ENCODE measurements at regions not wholly inside any gene's neighbourhood (a gene's known extent, or its start where the extent isn't known, plus 50 kb on each side); places are given as distances from the start of the nearest gene placed in this dataset.

- DNase-seq = no peak
Observed at GRCh38 chr1:195999022-195999421, 609.2 kb downstream of the KCNT2 start.

DNA sequence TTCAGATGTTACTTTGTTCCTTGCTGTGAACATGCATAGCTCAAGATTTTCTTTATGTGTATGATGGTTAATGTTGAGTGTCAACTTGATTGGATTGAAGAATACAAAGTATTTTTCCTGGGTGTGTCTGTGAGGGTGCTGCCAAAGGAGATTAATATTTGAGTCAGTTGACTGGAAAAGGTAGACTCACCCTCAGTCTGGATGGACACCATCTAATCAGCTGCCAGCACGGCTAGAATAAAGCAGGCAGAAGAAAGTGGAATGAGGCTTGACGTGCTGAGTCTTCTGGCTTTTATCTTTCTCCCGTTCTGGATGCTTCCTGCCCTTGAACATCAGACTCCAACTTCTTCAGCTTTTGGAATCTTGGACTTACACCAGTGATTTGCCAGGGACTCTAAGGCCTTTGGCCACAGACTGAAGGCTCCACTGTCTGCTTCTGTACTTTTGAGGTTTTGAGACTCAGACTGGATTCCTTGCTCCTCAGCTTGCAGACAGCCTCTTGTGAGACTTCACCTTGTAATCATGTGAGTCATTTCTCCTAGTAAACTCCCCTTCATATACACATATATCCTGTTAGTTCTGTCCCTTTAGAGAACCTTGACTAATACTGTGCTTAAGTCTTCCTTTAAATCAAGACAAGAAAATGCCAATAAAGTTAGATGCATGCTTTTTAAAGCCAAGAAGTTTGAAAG is 626.6 kb downstream of the KCNT2 start:
- no peak for DNase-seq

DNA sequence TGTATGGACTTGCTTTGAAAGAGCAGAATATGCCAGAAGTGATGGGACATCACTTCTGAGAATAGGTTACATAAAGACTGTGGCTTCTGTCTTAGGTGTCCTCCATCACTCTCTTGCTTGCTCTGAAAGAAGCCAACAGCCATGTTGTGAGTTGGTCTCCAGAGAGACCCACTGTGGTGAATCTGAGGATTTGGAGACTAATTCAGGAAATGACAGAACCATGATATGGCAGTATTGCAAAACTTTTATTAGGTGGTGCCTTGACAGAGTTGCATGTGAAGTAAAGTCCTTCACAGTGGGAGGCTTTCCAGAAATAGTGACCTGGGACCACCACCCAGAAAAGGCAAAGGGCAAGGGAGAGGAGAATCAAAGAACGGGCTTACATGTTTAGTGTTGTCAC is 628.6 kb downstream of the KCNT2 start:
- no peak for DNase-seq

DNA sequence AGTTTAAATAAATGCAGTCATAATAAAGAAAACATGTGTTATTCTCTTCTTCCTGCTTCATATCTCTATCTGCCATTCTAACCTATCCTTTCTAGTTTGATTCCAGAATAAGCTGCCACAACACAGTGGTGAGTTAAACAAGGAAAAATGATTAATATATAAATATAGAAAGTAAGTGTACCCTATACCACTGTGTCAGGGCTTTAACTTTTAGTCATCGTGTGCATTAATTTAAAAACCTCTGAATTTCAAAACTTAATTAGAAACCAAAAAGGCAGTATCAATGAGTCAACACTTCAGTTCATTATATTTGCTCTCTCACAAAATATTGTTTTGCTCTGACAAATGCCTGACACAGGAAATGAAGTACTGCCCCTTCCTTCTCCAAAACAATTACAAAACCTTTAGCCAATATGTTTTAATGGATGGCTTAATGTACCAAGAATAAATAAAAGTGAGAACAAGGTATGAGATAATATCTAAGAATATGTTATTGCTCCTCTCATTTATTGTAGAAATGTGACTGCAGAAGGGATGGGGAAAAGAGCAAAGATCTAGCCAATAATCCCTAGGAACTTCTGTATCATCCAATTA is 634.8 kb downstream of the KCNT2 start:
- no peak for DNase-seq

DNA sequence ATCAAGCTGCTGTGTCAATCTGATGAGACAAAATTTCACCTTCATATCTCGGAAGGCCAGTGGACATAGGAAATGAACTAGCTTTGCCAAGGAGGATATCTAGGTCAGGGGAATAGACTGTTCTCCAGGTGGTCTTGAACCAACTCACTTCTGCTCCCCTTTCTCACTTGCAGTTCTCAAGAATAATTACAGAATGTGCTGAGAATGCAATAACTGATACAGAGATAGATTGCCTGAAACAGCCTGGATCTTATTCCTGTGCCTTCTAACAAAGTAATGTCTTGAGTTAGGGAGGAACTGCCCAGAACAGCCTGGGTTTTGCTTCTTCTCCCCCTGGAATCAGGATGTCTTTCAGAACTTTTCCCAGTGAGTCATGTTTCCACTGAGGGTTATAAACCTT is 636.7 kb downstream of the KCNT2 start:
- DNase-seq = no peak

- no peak for DNase-seq
Observed at GRCh38 chr1:195970209-195970608, 638.0 kb downstream of the KCNT2 start.

GRCh38 chr1:195965475-195965874 is 642.8 kb downstream of the KCNT2 start:
- no peak for DNase-seq

DNA sequence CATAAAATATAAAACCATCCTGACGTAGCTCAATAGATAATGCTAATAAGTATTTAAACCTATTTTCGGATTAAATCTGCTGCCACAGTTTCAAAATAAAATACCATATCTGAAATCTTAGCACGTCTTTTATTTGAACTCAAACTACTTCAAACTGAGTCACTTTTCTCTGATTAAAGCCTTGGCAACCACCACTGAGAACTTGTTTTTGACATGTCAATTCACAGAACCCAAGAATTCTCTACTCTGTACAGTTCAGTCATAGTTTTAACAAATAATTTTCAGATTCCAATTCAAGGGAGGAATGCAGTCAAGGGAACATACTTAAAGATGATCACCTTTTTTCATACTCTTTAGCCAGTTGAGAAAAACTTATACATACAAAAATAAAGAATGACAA is 643.2 kb downstream of the KCNT2 start:
- DNase-seq = no peak

GRCh38 chr1:195964516-195964915 is 643.7 kb downstream of the KCNT2 start:
- no peak for DNase-seq

GRCh38 chr1:195962051-195962450 is 646.2 kb downstream of the KCNT2 start:
- no peak for DNase-seq

DNA sequence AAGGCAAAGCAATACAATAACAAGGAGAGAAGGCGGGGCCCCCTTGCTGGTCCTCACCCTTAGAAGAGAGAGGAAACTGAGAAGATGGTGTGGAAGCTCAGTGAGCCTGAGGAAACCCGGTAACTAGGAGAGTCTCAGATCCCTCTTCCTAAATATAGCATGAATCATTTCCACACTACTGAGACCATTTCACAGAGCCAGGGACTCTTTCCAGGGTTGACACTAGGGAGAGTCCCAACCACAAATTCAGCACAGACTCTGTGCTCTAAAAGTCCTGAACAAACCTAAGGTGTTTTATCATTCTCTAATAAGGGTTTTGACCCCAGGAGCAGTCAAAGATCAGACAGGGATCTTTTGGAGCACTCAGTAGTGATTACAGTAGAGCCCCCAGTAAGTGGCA is 647.7 kb downstream of the KCNT2 start:
- DNase-seq = no peak

GRCh38 chr1:195958131-195958530 is 650.1 kb downstream of the KCNT2 start:
- DNase-seq = no peak

DNA sequence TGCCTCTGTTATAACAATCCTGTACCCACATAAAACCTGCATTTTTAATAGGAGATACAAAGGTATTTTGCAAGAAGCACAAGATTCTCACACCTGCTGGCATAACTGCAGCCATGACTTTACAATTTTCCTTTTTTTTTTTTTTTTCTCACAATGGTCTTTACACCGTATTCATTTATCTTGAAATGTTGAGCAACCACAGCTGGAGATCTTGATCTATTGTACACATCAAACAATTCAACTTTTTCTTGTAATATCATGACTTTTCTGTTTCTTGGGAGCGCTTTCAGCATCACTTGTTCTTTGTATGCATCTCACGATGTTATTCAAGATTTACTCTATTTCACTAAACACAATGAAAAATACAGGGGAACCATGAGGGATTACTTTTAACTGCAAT is 651.4 kb downstream of the KCNT2 start:
- DNase-seq = no peak

DNA sequence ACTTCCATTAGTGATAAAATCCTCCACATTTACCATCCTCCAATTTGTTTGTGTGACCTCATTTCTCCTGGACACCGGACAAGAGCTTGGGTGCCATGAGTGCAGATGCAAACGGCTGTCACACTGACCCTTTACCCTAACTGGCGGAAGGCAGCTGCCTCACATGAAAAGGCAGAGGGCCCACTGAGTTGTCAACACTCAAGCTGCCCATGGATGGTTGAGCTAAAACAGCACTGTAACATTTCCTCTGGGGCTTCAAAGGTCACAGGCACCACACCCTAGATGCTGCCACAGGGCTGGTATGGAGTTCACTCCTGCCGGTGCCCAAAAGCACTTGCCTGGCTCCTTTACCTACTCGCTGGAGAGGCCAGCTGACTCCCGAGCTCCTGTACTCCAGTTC is 653.4 kb downstream of the KCNT2 start:
- DNase-seq = no peak

GRCh38 chr1:195951313-195951712 is 656.9 kb downstream of the KCNT2 start:
- no peak for DNase-seq

- DNase-seq = no peak
Observed at GRCh38 chr1:195948123-195948895, 659.9 kb downstream of the KCNT2 start.

DNA sequence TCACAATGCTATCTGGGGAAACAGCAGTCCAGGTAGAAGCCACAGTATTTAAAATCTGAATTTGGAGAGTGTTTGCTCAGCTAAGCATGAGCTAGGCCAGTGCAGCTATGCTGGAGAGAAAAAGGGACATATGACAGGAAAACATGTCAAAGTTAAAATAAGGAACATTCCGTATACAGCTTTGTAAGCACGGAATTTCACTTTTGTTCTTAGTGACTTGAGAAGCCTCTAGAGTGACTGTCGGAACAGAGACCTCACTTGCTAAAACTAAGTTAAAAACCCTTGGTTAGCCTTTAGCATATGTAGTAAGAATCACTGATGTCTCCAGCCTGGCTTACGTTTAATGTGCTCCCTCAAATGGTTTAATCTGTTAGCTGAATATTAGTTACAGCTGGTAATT is 661.7 kb downstream of the KCNT2 start:
- DNase-seq = no peak

DNA sequence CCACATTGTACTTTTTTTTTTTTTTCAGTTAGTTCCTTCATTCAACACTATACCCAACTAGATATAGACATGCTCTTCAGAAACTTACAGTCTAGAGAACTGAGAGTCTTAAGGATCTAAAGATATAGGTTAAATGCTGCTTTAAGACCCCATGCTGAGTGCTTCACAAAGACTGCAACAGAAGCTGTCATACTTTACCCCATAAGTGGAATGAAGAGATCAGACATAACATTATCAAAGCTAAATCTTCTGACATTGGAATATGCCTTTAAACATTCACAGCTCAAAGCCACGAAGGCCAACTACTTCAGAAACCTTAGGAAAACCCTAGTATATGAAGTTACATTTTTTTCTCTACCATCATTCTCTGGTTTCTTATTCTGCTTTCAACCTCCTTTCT is 666.4 kb downstream of the KCNT2 start:
- no peak for DNase-seq

GRCh38 chr1:195941314-195941713 is 666.9 kb downstream of the KCNT2 start:
- DNase-seq = no peak

DNA sequence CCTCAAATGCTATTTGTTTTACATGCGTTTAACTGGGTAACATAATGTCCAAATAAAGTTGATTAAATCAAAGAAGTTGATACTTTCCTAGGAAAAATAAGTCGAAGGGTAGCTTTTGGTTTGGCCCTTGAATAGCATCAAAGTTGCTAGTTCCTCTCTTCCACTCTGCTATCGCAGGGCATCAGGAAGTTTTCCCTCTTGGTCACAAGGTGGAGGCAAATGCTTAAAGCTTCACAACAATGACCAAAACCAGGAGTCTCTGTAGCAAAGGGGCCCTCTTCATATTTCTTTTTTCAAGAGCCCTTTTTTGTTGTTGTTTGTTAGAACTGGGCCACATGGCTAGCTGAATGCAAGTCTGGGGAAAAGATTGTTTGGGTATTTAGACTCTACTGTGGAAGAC is 668.4 kb downstream of the KCNT2 start:
- DNase-seq = no peak

GRCh38 chr1:195934817-195935553 is 673.3 kb downstream of the KCNT2 start:
- DNase-seq = no peak

- DNase-seq = no peak
Observed at GRCh38 chr1:195933835-195934234, 674.4 kb downstream of the KCNT2 start.

DNA sequence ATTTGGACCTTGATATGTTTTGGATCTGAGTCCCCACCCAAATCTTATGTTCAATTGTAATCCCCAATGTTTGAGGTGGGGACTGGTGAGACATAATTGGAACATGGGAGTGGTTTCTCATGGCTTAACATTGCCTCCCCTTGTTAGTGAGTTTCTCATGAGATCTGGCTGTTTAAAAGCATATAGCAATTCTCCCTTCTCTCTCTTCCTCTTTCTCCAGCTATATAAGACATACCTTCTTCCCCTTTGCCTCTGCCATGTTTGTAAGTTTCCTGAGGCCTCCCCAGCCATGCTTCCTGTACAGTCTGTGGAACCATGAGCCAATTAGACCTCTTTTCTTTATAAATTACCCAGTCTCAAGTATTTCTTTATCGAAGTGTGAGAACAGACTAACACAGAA is 692.4 kb downstream of the KCNT2 start:
- DNase-seq = no peak

DNA sequence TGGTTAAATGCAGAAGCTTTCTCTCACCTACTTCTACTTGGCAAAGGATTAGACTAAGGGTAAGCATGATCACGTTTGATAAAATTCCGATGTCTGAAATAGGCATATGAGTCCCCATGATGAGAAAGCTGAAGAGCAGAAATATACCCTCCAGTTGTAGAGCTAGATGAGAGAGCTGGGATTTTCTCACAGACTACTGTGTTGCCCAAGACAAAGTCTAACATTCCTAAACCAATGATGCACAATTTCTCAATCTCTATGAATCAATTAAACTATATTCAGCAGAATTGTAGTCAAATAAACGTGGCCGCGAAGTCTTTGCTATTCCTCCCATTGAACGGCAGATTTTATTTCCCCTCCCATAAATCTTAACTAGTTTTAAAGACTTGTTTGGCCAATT is 699.2 kb downstream of the KCNT2 start:
- no peak for DNase-seq

Data from T1000 (cell line).